ENCODE measurements at regions not wholly inside any gene's neighbourhood (a gene's known extent, or its start where the extent isn't known, plus 50 kb on each side); places are given as distances from the start of the nearest gene placed in this dataset.

- H3K27ac ChIP-seq = no peak overlapping the region
- no peaks in the 10 kb centered on the region for H3K36me3 ChIP-seq (ENCODE audit: insufficient read depth in 1 of 2, low read depth in 1 of 2)
- no peaks in the 10 kb centered on the region for H3K4me1 ChIP-seq
- DNase-seq = no peak
- H3K27me3 ChIP-seq (ENCODE audit: insufficient read depth in 3 of 3, low read length in 2 of 3) = peaks cover 2 to 34% (median 25%) of the 10 kb centered on the region in 3 donors
- WGBS, 3 donors = 56 to 65% (median 58%) methylated on average over 5 of the region's 5 CpGs
- no peak for ATAC-seq
- intact Hi-C loops (cut with DNase I) = loop anchor here in 1 of 2 donors (5.0 to 10.0 kb wide), 2 partner anchors 301 to 528 kb away; no protein-coding TSS in a partner anchor
- H3K9me3 ChIP-seq = no peaks in the 10 kb centered on the region
- TF ChIP-seq CTCF (IDR thresholded peaks at IDR 0.05) = no peak
- H3K4me3 ChIP-seq = no peak overlapping the region
Measured at GRCh38 chr17:73955616-73956015, 247.9 kb upstream of the RPL38 start.

DNA sequence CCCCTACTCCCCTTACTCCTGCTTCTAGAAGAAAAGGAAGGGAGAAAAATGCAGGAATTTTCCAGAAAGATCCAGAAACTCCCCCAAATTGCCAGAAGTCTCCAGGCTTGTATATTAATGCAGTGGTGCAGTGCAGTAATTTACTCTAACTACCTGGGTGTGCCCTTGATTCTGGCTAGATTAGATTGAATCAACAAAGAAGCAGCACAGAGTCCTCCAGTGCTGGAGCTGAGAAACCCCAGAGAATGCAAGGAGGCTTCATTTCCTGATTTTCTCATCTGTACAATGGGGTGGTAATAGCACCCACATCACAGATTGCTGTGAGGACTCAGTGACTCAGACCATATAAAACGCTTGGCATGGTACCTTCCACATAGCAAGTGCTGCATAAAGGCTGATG, 247.3 kb upstream of the RPL38 start:
- DNase-seq (no peak), ATAC-seq (no peak)
- Histone ChIP-seq H3K27ac (no peak overlapping the region), H3K4me3 (no peak overlapping the region), H3K9me3 (no peaks in the 10 kb centered on the region), H3K36me3 (ENCODE audit: insufficient read depth in 1 of 2, low read depth in 1 of 2) (no peaks in the 10 kb centered on the region), H3K27me3 (ENCODE audit: insufficient read depth in 3 of 3, low read length in 2 of 3) (peaks cover 2 to 28% (median 22%) of the 10 kb centered on the region in 3 donors), H3K4me1 (no peaks in the 10 kb centered on the region)
- TF ChIP-seq CTCF (IDR thresholded peaks at IDR 0.05) = no peak
- 71 to 88% (median 81%) methylated on average over 1 of the region's 1 CpG for WGBS, 3 donors
- intact Hi-C loops (cut with DNase I) = loop anchor here in 1 of 2 donors (5.0 to 10.0 kb wide), 2 partner anchors 301 to 529 kb away; no protein-coding TSS in a partner anchor

- Histone ChIP-seq H3K4me1 (no peaks in the 10 kb centered on the region), H3K4me3 (no peak overlapping the region), H3K27me3 (ENCODE audit: insufficient read depth in 3 of 3, low read length in 2 of 3) (peaks cover under 1 to 22% (median 20%) of the 10 kb centered on the region in 3 donors), H3K9me3 (no peaks in the 10 kb centered on the region), H3K36me3 (ENCODE audit: insufficient read depth in 1 of 2, low read depth in 1 of 2) (no peaks in the 10 kb centered on the region), H3K27ac (no peak overlapping the region)
- no peak for ATAC-seq
- peak; percentile 17 for TF ChIP-seq CTCF (IDR thresholded peaks at IDR 0.05)
- DNase-seq = no peak
- 47 to 58% (median 48%) methylated on average over 14 to 15 of the region's 15 CpGs for WGBS, 3 donors
- intact Hi-C loops (cut with DNase I) = loop anchor here in 1 of 2 donors (5.0 to 10.0 kb wide), 2 partner anchors 302 to 530 kb away; no protein-coding TSS in a partner anchor
Measured at GRCh38 chr17:73956595-73957465, 246.6 kb upstream of the RPL38 start.

DNA sequence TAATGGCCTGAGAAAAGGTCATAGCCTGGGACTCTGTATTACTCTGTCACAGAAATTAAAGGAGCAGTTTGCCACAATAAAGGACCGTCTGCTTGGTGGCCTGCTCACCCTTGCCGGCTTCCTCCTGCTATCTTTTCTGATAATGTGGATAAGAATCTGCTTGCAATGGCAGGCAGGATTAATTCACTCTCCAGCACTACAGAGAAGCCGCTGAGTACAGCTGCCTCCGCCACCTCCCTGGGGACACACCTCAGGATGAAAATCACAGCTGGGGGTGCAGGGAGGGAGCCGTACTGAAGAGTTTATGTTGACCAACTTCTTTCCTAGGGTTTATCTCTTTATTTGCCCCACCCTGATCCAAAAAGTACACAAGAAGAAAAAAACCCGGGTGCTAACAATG, 245.9 kb upstream of the RPL38 start:
- no peaks in the 10 kb centered on the region for H3K36me3 ChIP-seq (ENCODE audit: insufficient read depth in 1 of 2, low read depth in 1 of 2)
- no peaks in the 10 kb centered on the region for H3K4me1 ChIP-seq
- no peak overlapping the region for H3K4me3 ChIP-seq
- DNase-seq (no peak), ATAC-seq (no peak)
- no peak for TF ChIP-seq CTCF (IDR thresholded peaks at IDR 0.05)
- intact Hi-C loops (cut with DNase I) = loop anchor here in 1 of 2 donors (5.0 to 10.0 kb wide), 2 partner anchors 303 to 530 kb away; no protein-coding TSS in a partner anchor
- no peak overlapping the region for H3K27ac ChIP-seq
- WGBS, 3 donors = 35 to 45% (median 39%) methylated on average over 6 of the region's 6 CpGs
- peaks cover 0 to 14% (median 13%) of the 10 kb centered on the region in 3 donors for H3K27me3 ChIP-seq (ENCODE audit: insufficient read depth in 3 of 3, low read length in 2 of 3)
- H3K9me3 ChIP-seq = no peaks in the 10 kb centered on the region

All from psoas muscle (tissue), 7 donors.